ENCODE measurements at regions not wholly inside any gene's neighbourhood (a gene's known extent, or its start where the extent isn't known, plus 50 kb on each side); places are given as distances from the start of the nearest gene placed in this dataset.

- TF ChIP-seq, protein P1, sequence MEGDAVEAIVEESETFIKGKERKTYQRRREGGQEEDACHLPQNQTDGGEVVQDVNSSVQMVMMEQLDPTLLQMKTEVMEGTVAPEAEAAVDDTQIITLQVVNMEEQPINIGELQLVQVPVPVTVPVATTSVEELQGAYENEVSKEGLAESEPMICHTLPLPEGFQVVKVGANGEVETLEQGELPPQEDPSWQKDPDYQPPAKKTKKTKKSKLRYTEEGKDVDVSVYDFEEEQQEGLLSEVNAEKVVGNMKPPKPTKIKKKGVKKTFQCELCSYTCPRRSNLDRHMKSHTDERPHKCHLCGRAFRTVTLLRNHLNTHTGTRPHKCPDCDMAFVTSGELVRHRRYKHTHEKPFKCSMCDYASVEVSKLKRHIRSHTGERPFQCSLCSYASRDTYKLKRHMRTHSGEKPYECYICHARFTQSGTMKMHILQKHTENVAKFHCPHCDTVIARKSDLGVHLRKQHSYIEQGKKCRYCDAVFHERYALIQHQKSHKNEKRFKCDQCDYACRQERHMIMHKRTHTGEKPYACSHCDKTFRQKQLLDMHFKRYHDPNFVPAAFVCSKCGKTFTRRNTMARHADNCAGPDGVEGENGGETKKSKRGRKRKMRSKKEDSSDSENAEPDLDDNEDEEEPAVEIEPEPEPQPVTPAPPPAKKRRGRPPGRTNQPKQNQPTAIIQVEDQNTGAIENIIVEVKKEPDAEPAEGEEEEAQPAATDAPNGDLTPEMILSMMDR (conservative IDR thresholded peaks at IDR 0.05) = no peak
- no peak for TF ChIP-seq ZFX (IDR thresholded peaks at IDR 0.05)
These were observed 1176.1 kb downstream of the LRFN5 start for GRCh38 chr14:42782754-42783153.
